Endodermal cell (in vitro differentiated cells): ENCODE measurements at regions not wholly inside any gene's neighbourhood (a gene's known extent, or its start where the extent isn't known, plus 50 kb on each side); places are given as distances from the start of the nearest gene placed in this dataset.

Experiments used
- DNase-seq: peaks from one replicate; pipeline ENCODE4 v3.0.0-alpha.2; 2017
- H3K27ac ChIP-seq: 2 replicates; pipeline ENCODE4 v1.5.1; 2013; ENCODE audit warnings: mild to moderate bottlenecking, low read depth, low read length, moderate library complexity
- H3K27me3 ChIP-seq: 2 replicates; pipeline ENCODE4 v1.6.1; 2013; ENCODE audit warnings: mild to moderate bottlenecking, low read length, moderate library complexity; ENCODE audit not compliant: insufficient read depth, control insufficient read depth, poor library complexity, severe bottlenecking
- H3K36me3 ChIP-seq: 2 replicates; pipeline ENCODE4 v1.7.0; 2013; ENCODE audit warnings: mild to moderate bottlenecking, low read length, moderate library complexity; ENCODE audit not compliant: control insufficient read depth, insufficient read depth
- H3K4me1 ChIP-seq: one replicate; pipeline ENCODE4 v1.7.0; 2013; ENCODE audit warnings: low read length; ENCODE audit not compliant: control insufficient read depth, insufficient read depth
- H3K4me3 ChIP-seq: 2 replicates; pipeline ENCODE4 v1.5.1; 2013; ENCODE audit warnings: mild to moderate bottlenecking, low read length, moderate library complexity
- H3K9ac ChIP-seq: 2 replicates; pipeline ENCODE4 v1.6.1; 2013; ENCODE audit warnings: mild to moderate bottlenecking, low read length, moderate library complexity; ENCODE audit not compliant: poor library complexity, severe bottlenecking; ENCODE audit errors: extremely low read depth
- H3K9me3 ChIP-seq: 2 replicates; pipeline ENCODE4 v1.6.1; 2013; ENCODE audit warnings: mild to moderate bottlenecking, low read length, moderate library complexity; ENCODE audit not compliant: control insufficient read depth
- H3K27ac Mint-ChIP-seq: 2 replicates; pipeline ENCODE4 v1.8.0; 2020; ENCODE audit warnings: mixed read lengths
- H3K27me3 Mint-ChIP-seq: 2 replicates; pipeline ENCODE4 v1.8.0; 2021; ENCODE audit warnings: mild to moderate bottlenecking, mixed read lengths; ENCODE audit not compliant: insufficient read depth
- H3K36me3 Mint-ChIP-seq: 2 replicates; pipeline ENCODE4 v1.8.0; 2020; ENCODE audit warnings: low read depth, mixed read lengths
- H3K4me1 Mint-ChIP-seq: 2 replicates; pipeline ENCODE4 v1.8.0; 2020; ENCODE audit warnings: mixed read lengths
- H3K4me3 Mint-ChIP-seq: 2 replicates; pipeline ENCODE4 v1.8.0; 2020; ENCODE audit warnings: mild to moderate bottlenecking, moderate library complexity, mixed read lengths
- H3K9me3 Mint-ChIP-seq: 2 replicates; pipeline ENCODE4 v1.8.0; 2020; ENCODE audit warnings: mild to moderate bottlenecking, mixed read lengths
- WGBS, 2 experiments: methylation state at CpG; one replicate each; pipeline versions ENCODE4 v1.1.5 to v1.1.7; 2013; ENCODE audit warnings: missing lambda C conversion rate in 2 of 2, mixed read lengths in 1 of 2; ENCODE audit not compliant: insufficient coverage in 1 of 2, insufficient read length in 1 of 2; 5-methylcytosine and 5-hydroxymethylcytosine counted together
- TF ChIP-seq, protein P1 (sequence below): fragments of 200-600 bp; sonication (generic); conservative IDR thresholded peaks from 2 replicates; pipeline ENCODE4 v1.5.0; 2021; ENCODE audit warnings: antibody characterized with exemption, mild to moderate bottlenecking

GRCh38 chr6:144908004-144908403 is 622.9 kb downstream of the UTRN start:
- Mint-ChIP-seq H3K36me3 (no peaks in the 10 kb centered on the region), H3K4me3 (no peak overlapping the region), H3K27me3 (no peaks in the 10 kb centered on the region), H3K9me3 (peaks cover 2% of the 10 kb centered on the region), H3K27ac (no peak overlapping the region), H3K4me1 (no peaks in the 10 kb centered on the region)
- 97 to 100% methylated on average over 1 of the region's 1 CpG for WGBS, 2 experiments
- peaks cover 4% of the 10 kb centered on the region for H3K9me3 ChIP-seq
- H3K36me3 ChIP-seq, result no peaks in the 10 kb centered on the region
- TF ChIP-seq, protein P1, sequence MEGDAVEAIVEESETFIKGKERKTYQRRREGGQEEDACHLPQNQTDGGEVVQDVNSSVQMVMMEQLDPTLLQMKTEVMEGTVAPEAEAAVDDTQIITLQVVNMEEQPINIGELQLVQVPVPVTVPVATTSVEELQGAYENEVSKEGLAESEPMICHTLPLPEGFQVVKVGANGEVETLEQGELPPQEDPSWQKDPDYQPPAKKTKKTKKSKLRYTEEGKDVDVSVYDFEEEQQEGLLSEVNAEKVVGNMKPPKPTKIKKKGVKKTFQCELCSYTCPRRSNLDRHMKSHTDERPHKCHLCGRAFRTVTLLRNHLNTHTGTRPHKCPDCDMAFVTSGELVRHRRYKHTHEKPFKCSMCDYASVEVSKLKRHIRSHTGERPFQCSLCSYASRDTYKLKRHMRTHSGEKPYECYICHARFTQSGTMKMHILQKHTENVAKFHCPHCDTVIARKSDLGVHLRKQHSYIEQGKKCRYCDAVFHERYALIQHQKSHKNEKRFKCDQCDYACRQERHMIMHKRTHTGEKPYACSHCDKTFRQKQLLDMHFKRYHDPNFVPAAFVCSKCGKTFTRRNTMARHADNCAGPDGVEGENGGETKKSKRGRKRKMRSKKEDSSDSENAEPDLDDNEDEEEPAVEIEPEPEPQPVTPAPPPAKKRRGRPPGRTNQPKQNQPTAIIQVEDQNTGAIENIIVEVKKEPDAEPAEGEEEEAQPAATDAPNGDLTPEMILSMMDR, result no peak
- DNase-seq, result no peak
- H3K27me3 ChIP-seq, result no peaks in the 10 kb centered on the region
- H3K27ac ChIP-seq, result no peak overlapping the region
- no peaks in the 10 kb centered on the region for H3K4me1 ChIP-seq
- no peak overlapping the region for H3K4me3 ChIP-seq
- no peak overlapping the region for H3K9ac ChIP-seq

GRCh38 chr6:144909753-144910285 is 624.7 kb downstream of the UTRN start:
- 89 to 92% methylated on average over 1 to 3 of the region's 3 CpGs for WGBS, 2 experiments
- Mint-ChIP-seq H3K27me3 (no peaks in the 10 kb centered on the region), H3K9me3 (no peaks in the 10 kb centered on the region), H3K4me3 (no peak overlapping the region), H3K36me3 (no peaks in the 10 kb centered on the region), H3K27ac (no peak overlapping the region), H3K4me1 (no peaks in the 10 kb centered on the region)
- H3K4me1 ChIP-seq, result no peaks in the 10 kb centered on the region
- TF ChIP-seq, protein P1, result no peak
- H3K4me3 ChIP-seq, result no peak overlapping the region
- no peak overlapping the region for H3K9ac ChIP-seq
- peaks cover 5% of the 10 kb centered on the region for H3K9me3 ChIP-seq
- no peaks in the 10 kb centered on the region for H3K27me3 ChIP-seq
- DNase-seq, result no peak
- H3K27ac ChIP-seq, result no peak overlapping the region
- H3K36me3 ChIP-seq, result no peaks in the 10 kb centered on the region

DNA sequence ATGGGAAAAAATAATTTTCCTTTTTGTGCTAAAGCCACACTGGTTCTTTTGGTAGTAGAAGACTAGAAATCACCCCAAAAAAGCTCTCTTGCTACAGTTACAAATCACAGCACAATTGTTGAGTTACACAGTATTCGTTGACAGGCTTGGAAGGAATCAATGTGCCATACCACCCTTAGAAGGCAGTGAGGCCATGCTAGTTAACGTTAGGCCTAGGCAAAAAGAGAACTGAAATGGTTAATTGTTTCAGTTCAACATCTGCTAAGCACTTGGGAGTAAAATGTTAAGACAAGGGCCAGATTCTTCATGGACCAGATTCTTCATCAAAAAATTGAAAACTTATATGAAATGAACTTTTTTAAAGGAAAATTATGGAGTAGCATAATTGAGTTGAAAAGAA is 626.2 kb downstream of the UTRN start:
- TF ChIP-seq, protein P1, result no peak
- Histone ChIP-seq H3K4me3 (no peak overlapping the region), H3K27ac (no peak overlapping the region), H3K9ac (no peak overlapping the region), H3K4me1 (no peaks in the 10 kb centered on the region), H3K27me3 (no peaks in the 10 kb centered on the region), H3K36me3 (no peaks in the 10 kb centered on the region), H3K9me3 (peaks cover 5% of the 10 kb centered on the region)
- no peaks in the 10 kb centered on the region for H3K27me3 Mint-ChIP-seq
- WGBS, 2 experiments, result 82 to 86% methylated on average over 2 of the region's 2 CpGs
- H3K36me3 Mint-ChIP-seq, result no peaks in the 10 kb centered on the region
- peaks cover 2% of the 10 kb centered on the region for H3K9me3 Mint-ChIP-seq
- no peak overlapping the region for H3K27ac Mint-ChIP-seq
- H3K4me3 Mint-ChIP-seq, result no peak overlapping the region
- DNase-seq, result no peak
- H3K4me1 Mint-ChIP-seq, result no peaks in the 10 kb centered on the region
